ENCODE measurements at regions not wholly inside any gene's neighbourhood (a gene's known extent, or its start where the extent isn't known, plus 50 kb on each side); places are given as distances from the start of the nearest gene placed in this dataset.

- TF ChIP-seq POLR2A (IDR thresholded peaks at IDR 0.05; ENCODE audit: low read depth, low read length) (no peak), SPI1 (IDR thresholded peaks at IDR 0.05; ENCODE audit: low read depth, low read length) (no peak), POU2F2 (IDR thresholded peaks at IDR 0.05; ENCODE audit: low read depth, low read length) (no peak), TAF1 (IDR thresholded peaks at IDR 0.05; ENCODE audit: low read depth, low read length) (no peak)
These were observed 760.1 kb upstream of the NEGR1 start for GRCh38 chr1:73042403-73042802.
